IMR-90 (cell line): ENCODE measurements at regions not wholly inside any gene's neighbourhood (a gene's known extent, or its start where the extent isn't known, plus 50 kb on each side); places are given as distances from the start of the nearest gene placed in this dataset.

ENCODE experiments used
- ATAC-seq: fragments of 200-7000 bp; cut with Tn5 transposase; 2 replicates; pipeline ENCODE4 v1.9.1; 2020; ENCODE audit warnings: low read depth, mild to moderate bottlenecking, moderate library complexity
- BruUV-seq: library from RNA; stranded (reverse); fragments of 400-500 nt; replicated peaks from 2 replicates; lab custom pipeline; 2021; lab: Mats Ljungman, UMichigan
- CTCF ChIA-PET: fragments of 300-600 bp; formaldehyde crosslinking; extraction: SDS; loops from one replicate; lab custom pipeline; 2021; ENCODE audit warnings: antibody characterized with exemption; lab: Yijun Ruan, JAX
- POLR2A ChIA-PET: fragments of 300-600 bp; sonication (Branson Sonifier 250); formaldehyde crosslinking; loops from one replicate; lab custom pipeline; 2022; ENCODE audit warnings: antibody characterized with exemption; ENCODE audit not compliant: unreplicated experiment; lab: Charles Lee
- DNase-seq: peaks from one replicate; pipeline ENCODE4 v3.0.0; 2013
- H2AFZ ChIP-seq: replicated peaks from 2 replicates; pipeline ENCODE3; 2013; ENCODE audit warnings: low read length, mild to moderate bottlenecking; ENCODE audit not compliant: poor library complexity
- H2AK5ac ChIP-seq: 2 replicates; pipeline ENCODE4 v1.6.1; 2013; ENCODE audit warnings: low read depth, low read length, inconsistent platforms
- H2AK9ac ChIP-seq: replicated peaks from 2 replicates; pipeline ENCODE3; 2013; ENCODE audit warnings: mild to moderate bottlenecking, low read depth, low read length, moderate library complexity; ENCODE audit not compliant: poor library complexity
- H2BK120ac ChIP-seq: 2 replicates; pipeline ENCODE4 v1.6.1; 2013; ENCODE audit warnings: low read depth, low read length, inconsistent platforms
- H2BK15ac ChIP-seq: 3 replicates; pipeline ENCODE4 v1.6.1; 2013; ENCODE audit warnings: low read depth, low read length, inconsistent platforms
- H2BK20ac ChIP-seq: 2 replicates; pipeline ENCODE4 v1.6.1; 2013; ENCODE audit warnings: low read depth, mild to moderate bottlenecking, inconsistent platforms, low read length, moderate library complexity
- H2BK5ac ChIP-seq: 2 replicates; pipeline ENCODE4 v1.6.1; 2013; ENCODE audit warnings: mild to moderate bottlenecking, low read depth, low read length, inconsistent platforms; ENCODE audit not compliant: poor library complexity, severe bottlenecking
- H3K14ac ChIP-seq: replicated peaks from 2 replicates; pipeline ENCODE4 v1.6.1; 2013; ENCODE audit warnings: low read depth, low read length, inconsistent platforms
- H3K18ac ChIP-seq: 2 replicates; pipeline ENCODE4 v1.6.1; 2013; ENCODE audit warnings: low read depth, low read length, control low read depth
- H3K23ac ChIP-seq: 2 replicates; pipeline ENCODE4 v1.6.1; 2013; ENCODE audit warnings: low read depth, low read length, inconsistent platforms
- H3K27ac ChIP-seq: 2 replicates; pipeline ENCODE4 v1.5.1; 2013; ENCODE audit warnings: mild to moderate bottlenecking, control low read depth, low read length; ENCODE audit not compliant: insufficient read depth
- H3K27me3 ChIP-seq: 2 replicates; pipeline ENCODE4 v1.6.1; 2013; ENCODE audit warnings: low read length; ENCODE audit not compliant: control insufficient read depth, insufficient read depth
- H3K36me3 ChIP-seq: 2 replicates; pipeline ENCODE4 v1.6.1; 2013; ENCODE audit warnings: low read length, mixed read lengths; ENCODE audit not compliant: control insufficient read depth, insufficient read depth
- H3K4ac ChIP-seq: 2 replicates; pipeline ENCODE4 v1.6.1; 2013; ENCODE audit warnings: low read depth, low read length, inconsistent platforms
- H3K4me1 ChIP-seq: 2 replicates; pipeline ENCODE4 v1.6.1; 2013; ENCODE audit warnings: low read length, mixed read lengths; ENCODE audit not compliant: control insufficient read depth, insufficient read depth
- H3K4me2 ChIP-seq: 2 replicates; pipeline ENCODE4 v1.6.1; 2013; ENCODE audit warnings: low read depth, mild to moderate bottlenecking, control low read depth, low read length, moderate library complexity
- H3K4me3 ChIP-seq: 2 replicates; pipeline ENCODE4 v1.5.1; 2013; ENCODE audit warnings: low read depth, mild to moderate bottlenecking, control low read depth, low read length, moderate library complexity; ENCODE audit not compliant: insufficient read depth
- H3K56ac ChIP-seq: 2 replicates; pipeline ENCODE4 v1.6.1; 2013; ENCODE audit warnings: low read length, inconsistent platforms; ENCODE audit not compliant: insufficient read depth; ENCODE audit errors: extremely low read depth
- H3K79me1 ChIP-seq, 2 experiments: 2 replicates each; pipeline ENCODE4 v1.6.1; 2013; ENCODE audit warnings: low read length in 2 of 2, inconsistent platforms in 1 of 2, low read depth in 1 of 2
- H3K9ac ChIP-seq: 2 replicates; pipeline ENCODE4 v1.6.1; 2013; ENCODE audit warnings: low read depth, low read length, control low read depth
- H3K9me1 ChIP-seq: 2 replicates; pipeline ENCODE4 v1.6.1; 2013; ENCODE audit warnings: low read length, inconsistent platforms; ENCODE audit not compliant: insufficient read depth
- H3K9me3 ChIP-seq: 2 replicates; pipeline ENCODE4 v1.6.1; 2013; ENCODE audit warnings: low read length; ENCODE audit not compliant: control insufficient read depth, insufficient read depth
- H4K20me1 ChIP-seq: 2 replicates; pipeline ENCODE4 v1.6.1; 2013; ENCODE audit warnings: low read length, inconsistent platforms; ENCODE audit not compliant: insufficient read depth
- H4K5ac ChIP-seq: 2 replicates; pipeline ENCODE4 v1.6.1; 2013; ENCODE audit warnings: mild to moderate bottlenecking, low read depth, low read length, control low read depth
- H4K8ac ChIP-seq, 2 experiments: 2 replicates each; pipeline ENCODE4 v1.6.1; 2013; ENCODE audit warnings: low read depth in 2 of 2, low read length in 2 of 2, control low read depth in 1 of 2, inconsistent platforms in 1 of 2
- H4K91ac ChIP-seq: 2 replicates; pipeline ENCODE4 v1.6.1; 2013; ENCODE audit warnings: low read depth, low read length, inconsistent platforms; ENCODE audit not compliant: insufficient read depth
- BHLHE40 ChIP-seq: fragments of 150-350 bp; IDR thresholded peaks from 2 replicates; pipeline ENCODE4 v1.6.1; 2016; ENCODE audit warnings: mild to moderate bottlenecking, low read depth, low read length
- CEBPB ChIP-seq: IDR thresholded peaks from 2 replicates; pipeline ENCODE4 v1.6.1; 2012; ENCODE audit warnings: low read depth, low read length, improper control_type of control experiment
- CTCF ChIP-seq: conservative IDR thresholded peaks from 2 replicates; pipeline ENCODE4 v1.5.1; 2012; ENCODE audit warnings: mild to moderate bottlenecking, low read depth, low read length, improper control_type of control experiment
- ELK1 ChIP-seq: fragments of 150-350 bp; IDR thresholded peaks from 2 replicates; pipeline ENCODE4 v1.6.1; 2016; ENCODE audit warnings: low read depth, mild to moderate bottlenecking, low read length, moderate library complexity, borderline replicate concordance
- FOS ChIP-seq: fragments of 150-350 bp; IDR thresholded peaks from 2 replicates; pipeline ENCODE4 v1.6.1; 2016; ENCODE audit warnings: low read depth, low read length
- MAFK ChIP-seq: IDR thresholded peaks from 2 replicates; pipeline ENCODE4 v1.6.1; 2012; ENCODE audit warnings: low read depth, low read length, improper control_type of control experiment
- MAZ ChIP-seq: IDR thresholded peaks from 2 replicates; pipeline ENCODE4 v1.6.1; 2012; ENCODE audit warnings: low read depth, mild to moderate bottlenecking, low read length, improper control_type of control experiment, moderate library complexity, borderline replicate concordance
- MXI1 ChIP-seq: IDR thresholded peaks from 2 replicates; pipeline ENCODE4 v1.6.1; 2012; ENCODE audit warnings: low read depth, mild to moderate bottlenecking, low read length, moderate library complexity, borderline replicate concordance
- POLR2A ChIP-seq: IDR thresholded peaks from 2 replicates; pipeline ENCODE4 v1.6.1; 2012; ENCODE audit warnings: mild to moderate bottlenecking, low read depth, low read length
- RCOR1 ChIP-seq: IDR thresholded peaks from 2 replicates; pipeline ENCODE4 v1.6.1; 2012; ENCODE audit warnings: mild to moderate bottlenecking, low read length, improper control_type of control experiment; ENCODE audit not compliant: insufficient replicate concordance
- RFX5 ChIP-seq: IDR thresholded peaks from 2 replicates; pipeline ENCODE4 v1.8.0; 2012; ENCODE audit warnings: low read depth, mild to moderate bottlenecking, low read length, moderate library complexity
- SMC3 ChIP-seq: fragments of 150-350 bp; IDR thresholded peaks from 2 replicates; pipeline ENCODE4 v1.6.1; 2016; ENCODE audit warnings: low read depth, mild to moderate bottlenecking, antibody characterized with exemption, low read length, moderate library complexity
- WGBS, 2 experiments: methylation state at CpG; one replicate each; pipeline versions ENCODE4 v1.1.5 to v1.1.7; 2013; ENCODE audit warnings: missing lambda C conversion rate in 2 of 2; ENCODE audit not compliant: insufficient read length in 1 of 2; ENCODE audit errors: extremely low coverage in 2 of 2; 5-methylcytosine and 5-hydroxymethylcytosine counted together
- dilution Hi-C: fragments of 300-500 bp; cut with HindIII; formaldehyde crosslinking; loops from one replicate; pipeline ENCODE4 v1.14.3; 2018; ENCODE audit warnings: low sequenced_read_pairs; ENCODE audit not compliant: unreplicated experiment
- in situ Hi-C: fragments of 300-500 bp; cut with MboI; formaldehyde crosslinking; loops from 3 replicates; pipeline ENCODE4 v1.14.3; 2019; ENCODE audit warnings: low sequenced_read_pairs, inconsistent platforms, mixed read lengths
- intact Hi-C: fragments of 100-400 bp; cut with micrococcal nuclease; formaldehyde crosslinking; loops from 2 replicates; pipeline ENCODE4 v1.10.0; 2022

GRCh38 chr10:4181081-4181480 lies 396.1 kb upstream of the KLF6 start:
- Histone ChIP-seq H3K9me1 (peaks cover 3% of the 10 kb centered on the region; the same call in 1 of the 2 replicates), H2AK5ac (no peak overlapping the region), H3K18ac (no peak overlapping the region), H4K8ac (no peak overlapping the region), H2BK15ac (no peak overlapping the region), H3K4me3 (no peak overlapping the region), H3K9ac (no peak overlapping the region), H4K91ac (no peak overlapping the region), H3K36me3 (no peaks in the 10 kb centered on the region), H3K79me1 (no peaks in the 10 kb centered on the region), H3K27ac (no peak overlapping the region), H2BK20ac (no peak overlapping the region; the same call in 1 of the 2 replicates), H3K9me3 (no peaks in the 10 kb centered on the region), H3K4ac (no peak overlapping the region), H4K5ac (no peak overlapping the region), H2BK5ac (no peak overlapping the region), H2AK9ac (no peak overlapping the region), H3K14ac (no peak overlapping the region), H3K4me1 (peaks cover 4% of the 10 kb centered on the region; the same call in 1 of the 2 replicates), H4K20me1 (no peaks in the 10 kb centered on the region), H3K4me2 (no peak overlapping the region), H3K56ac (no peak overlapping the region), H2AFZ (no peak overlapping the region), H3K23ac (no peak overlapping the region), H2BK120ac (no peak overlapping the region), H3K27me3 (peaks cover 3% of the 10 kb centered on the region; the same call in 1 of the 2 replicates)
- no peak for DNase-seq
- ChIA-PET POLR2A (no interaction called here), CTCF (no interaction called here)
- ATAC-seq: no peak
- no CpG with 5 or more reads among the region's 9 CpGs for WGBS, 2 experiments
- BruUV-seq: no TSS peak
- intact Hi-C loops (no loop called here), dilution Hi-C loops (no loop called here), in situ Hi-C loops (no loop called here)
- TF ChIP-seq RFX5: no peak
- no peak for TF ChIP-seq RCOR1
- TF ChIP-seq MXI1: no peak
- no peak for TF ChIP-seq MAZ
- no peak for TF ChIP-seq ELK1
- no peak for TF ChIP-seq CTCF
- TF ChIP-seq CEBPB: no peak
- TF ChIP-seq FOS: no peak
- no peak for TF ChIP-seq SMC3
- TF ChIP-seq MAFK: no peak
- no peak for TF ChIP-seq BHLHE40
- TF ChIP-seq POLR2A: no peak
